ENCODE measurements at regions not wholly inside any gene's neighbourhood (a gene's known extent, or its start where the extent isn't known, plus 50 kb on each side); places are given as distances from the start of the nearest gene placed in this dataset.

DNA sequence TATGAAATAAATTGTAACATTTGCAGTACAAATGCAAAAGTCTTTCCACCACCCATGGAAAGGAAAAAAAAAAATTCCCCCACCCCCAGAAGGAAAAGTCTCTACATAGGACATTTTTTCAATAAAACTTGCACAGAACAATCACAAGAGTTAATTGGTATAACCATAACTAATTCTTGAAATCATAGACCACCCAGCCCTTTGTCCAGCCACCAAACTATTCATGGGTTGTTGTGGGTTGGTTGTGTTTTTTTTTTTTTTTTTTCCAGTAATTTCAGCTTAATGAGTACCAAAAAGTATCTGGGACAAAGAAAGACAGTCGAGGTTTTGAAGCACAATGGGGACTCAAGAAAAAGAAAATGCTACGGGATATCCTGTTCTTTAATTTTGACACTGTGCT is 355.0 kb upstream of the ROBO2 start:
- TF ChIP-seq POLR2AphosphoS5 (IDR thresholded peaks at IDR 0.05; ENCODE audit: low read depth, low read length) = no peak
- TF ChIP-seq POLR2A (IDR thresholded peaks at IDR 0.05; ENCODE audit: low read depth, low read length) = no peak
- TF ChIP-seq TAF1 (IDR thresholded peaks at IDR 0.05; ENCODE audit: low read depth, low read length) = no peak
- no peak for TF ChIP-seq SPI1 (IDR thresholded peaks at IDR 0.05; ENCODE audit: low read depth, low read length)
- no peak for TF ChIP-seq POU2F2 (IDR thresholded peaks at IDR 0.05; ENCODE audit: low read depth, low read length)
- no peak for TF ChIP-seq PAX5 (IDR thresholded peaks at IDR 0.05; ENCODE audit: insufficient read depth, low read length, severe bottlenecking)
